Activated B cell treated with CpG ODN at 0.5 μM for 24 hours (primary cell): ENCODE measurements at regions not wholly inside any gene's neighbourhood (a gene's known extent, or its start where the extent isn't known, plus 50 kb on each side); places are given as distances from the start of the nearest gene placed in this dataset.

Experiments
- ATAC-seq: fragments of 200-7000 bp; cut with Tn5 transposase; one replicate; pipeline ENCODE4 v1.10.0; 2021; ENCODE audit warnings: low read depth, mild to moderate bottlenecking, moderate library complexity
- CTCF ChIA-PET: fragments of 350-600 bp; sonication (Branson Sonifier 250); formaldehyde crosslinking; loops from one replicate; lab custom pipeline; 2021; ENCODE audit warnings: antibody characterized with exemption; lab: Charles Lee
- POLR2A ChIA-PET: fragments of 350-600 bp; sonication (Branson Sonifier 250); formaldehyde crosslinking; loops from one replicate; lab custom pipeline; 2021; ENCODE audit warnings: antibody characterized with exemption; lab: Charles Lee
- DNase-seq: peaks from one replicate; pipeline ENCODE4 v3.0.0; 2022
- H3K27ac Mint-ChIP-seq: one replicate; pipeline ENCODE4 v1.8.0; 2020; ENCODE audit warnings: mixed read lengths
- H3K27me3 Mint-ChIP-seq: one replicate; pipeline ENCODE4 v1.8.0; 2021; ENCODE audit warnings: mixed read lengths
- H3K36me3 Mint-ChIP-seq: one replicate; pipeline ENCODE4 v1.8.0; 2021; ENCODE audit warnings: low read depth, mixed read lengths
- H3K4me1 Mint-ChIP-seq: one replicate; pipeline ENCODE4 v1.8.0; 2021; ENCODE audit warnings: mixed read lengths
- H3K4me3 Mint-ChIP-seq: one replicate; pipeline ENCODE4 v1.8.0; 2020; ENCODE audit warnings: mild to moderate bottlenecking, mixed read lengths
- H3K9me3 Mint-ChIP-seq: one replicate; pipeline ENCODE4 v1.8.0; 2020; ENCODE audit warnings: mixed read lengths
- intact Hi-C: fragments of 100-400 bp; cut with micrococcal nuclease; formaldehyde crosslinking; loops from one replicate; pipeline ENCODE4 v1.15.1; 2024
- TF ChIP-seq, protein P1 (sequence below): fragments of 200-600 bp; IDR thresholded peaks from one replicate; pipeline ENCODE4 v1.8.0; 2022; ENCODE audit warnings: antibody characterized with exemption, mild to moderate bottlenecking

DNA sequence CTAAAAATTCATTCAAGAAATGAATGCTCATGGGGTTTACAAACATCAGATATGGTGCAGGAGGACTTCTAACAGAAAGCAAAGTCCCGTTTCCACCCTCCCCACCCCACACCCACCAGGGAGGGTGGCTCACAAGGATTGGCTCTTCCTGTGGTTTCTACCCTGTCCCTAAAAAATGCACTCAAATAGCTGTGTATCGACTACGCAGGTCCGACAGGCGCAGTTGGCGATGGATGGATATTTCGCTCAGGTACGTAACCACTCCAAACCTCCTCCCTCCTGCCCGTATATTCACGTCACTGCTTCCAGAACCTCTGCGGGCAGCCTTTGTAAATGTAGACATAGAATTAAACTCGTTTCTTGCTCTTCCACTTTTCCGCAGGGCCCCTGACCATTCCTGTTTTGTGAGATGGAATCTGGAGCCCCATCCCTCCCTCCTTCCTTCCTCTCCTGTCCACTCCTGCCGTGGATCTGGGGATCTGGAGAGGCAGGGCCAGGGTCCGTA is 264.3 kb downstream of the BMP7 start:
- CTCF ChIA-PET, result no interaction called here
- H3K4me3 Mint-ChIP-seq, result no peak overlapping the region
- intact Hi-C loops, result no loop called here

DNA sequence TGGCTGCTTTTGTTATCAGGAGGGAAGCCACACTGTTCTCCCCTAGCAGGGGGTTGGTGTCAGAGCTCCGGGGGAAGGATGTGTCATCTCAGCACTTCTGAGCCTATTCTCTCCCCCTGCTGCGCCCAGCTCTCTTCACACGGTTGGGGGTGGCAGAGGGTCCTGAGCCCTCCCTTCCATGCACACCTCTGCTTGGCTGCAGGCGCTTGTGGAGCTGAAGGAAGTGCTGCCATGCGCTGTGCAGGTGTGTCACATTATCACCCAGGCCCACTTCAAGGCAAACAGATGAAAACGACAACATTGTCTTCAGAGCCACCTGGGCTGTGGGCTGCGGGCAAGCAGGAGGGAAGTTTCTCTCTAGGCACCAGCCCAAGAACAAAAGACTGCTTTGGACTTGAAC is 263.4 kb downstream of the BMP7 start:
- TF ChIP-seq, protein P1, sequence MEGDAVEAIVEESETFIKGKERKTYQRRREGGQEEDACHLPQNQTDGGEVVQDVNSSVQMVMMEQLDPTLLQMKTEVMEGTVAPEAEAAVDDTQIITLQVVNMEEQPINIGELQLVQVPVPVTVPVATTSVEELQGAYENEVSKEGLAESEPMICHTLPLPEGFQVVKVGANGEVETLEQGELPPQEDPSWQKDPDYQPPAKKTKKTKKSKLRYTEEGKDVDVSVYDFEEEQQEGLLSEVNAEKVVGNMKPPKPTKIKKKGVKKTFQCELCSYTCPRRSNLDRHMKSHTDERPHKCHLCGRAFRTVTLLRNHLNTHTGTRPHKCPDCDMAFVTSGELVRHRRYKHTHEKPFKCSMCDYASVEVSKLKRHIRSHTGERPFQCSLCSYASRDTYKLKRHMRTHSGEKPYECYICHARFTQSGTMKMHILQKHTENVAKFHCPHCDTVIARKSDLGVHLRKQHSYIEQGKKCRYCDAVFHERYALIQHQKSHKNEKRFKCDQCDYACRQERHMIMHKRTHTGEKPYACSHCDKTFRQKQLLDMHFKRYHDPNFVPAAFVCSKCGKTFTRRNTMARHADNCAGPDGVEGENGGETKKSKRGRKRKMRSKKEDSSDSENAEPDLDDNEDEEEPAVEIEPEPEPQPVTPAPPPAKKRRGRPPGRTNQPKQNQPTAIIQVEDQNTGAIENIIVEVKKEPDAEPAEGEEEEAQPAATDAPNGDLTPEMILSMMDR, result no peak
- CTCF ChIA-PET, result no interaction called here

More for the DNA sequence above, 264.3 kb downstream of the BMP7 start:
- H3K27ac Mint-ChIP-seq, result no peak overlapping the region
- DNase-seq (no peak), ATAC-seq (no peak)
- no peaks in the 10 kb centered on the region for H3K36me3 Mint-ChIP-seq
- H3K4me1 Mint-ChIP-seq, result peaks cover 6% of the 10 kb centered on the region
- TF ChIP-seq, protein P1, result no peak
- peaks cover 5% of the 10 kb centered on the region for H3K27me3 Mint-ChIP-seq
- POLR2A ChIA-PET, result no interaction called here
- peaks cover 11% of the 10 kb centered on the region for H3K9me3 Mint-ChIP-seq

DNA sequence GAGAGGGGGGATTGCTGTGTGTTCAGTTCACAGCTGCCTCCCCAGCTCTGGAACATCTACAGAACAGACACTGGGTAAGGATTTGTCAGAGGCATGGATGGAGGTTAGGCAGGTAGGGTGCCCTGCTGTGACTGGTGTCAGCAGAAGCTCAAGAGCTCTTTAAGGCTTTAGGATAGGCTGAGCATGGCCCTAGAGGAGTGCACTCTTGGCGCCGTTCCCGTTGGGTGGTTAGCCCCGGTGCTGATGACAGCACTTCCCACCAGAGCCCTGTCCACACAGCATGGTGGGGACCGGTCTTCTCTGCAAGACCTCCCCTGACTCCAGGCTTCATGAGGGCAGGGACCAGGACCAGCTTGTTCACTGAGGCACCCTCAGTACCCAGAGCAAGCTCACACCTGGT is 262.0 kb downstream of the BMP7 start:
- H3K27ac Mint-ChIP-seq, result no peak overlapping the region
- DNase-seq (no peak), ATAC-seq (no peak)
- ChIA-PET POLR2A (no interaction called here), CTCF (interaction anchor here (0.8 kb wide), 1 partner anchor 457 kb away, joined by 3 read pairs; no protein-coding TSS in a partner anchor)
- H3K27me3 Mint-ChIP-seq, result peaks cover 5% of the 10 kb centered on the region
- H3K4me3 Mint-ChIP-seq, result no peak overlapping the region
- H3K36me3 Mint-ChIP-seq, result no peaks in the 10 kb centered on the region
- H3K9me3 Mint-ChIP-seq, result no peaks in the 10 kb centered on the region
- intact Hi-C loops, result no loop called here
- TF ChIP-seq, protein P1, result no peak
- H3K4me1 Mint-ChIP-seq, result peaks cover 10% of the 10 kb centered on the region

More for the DNA sequence above, 263.4 kb downstream of the BMP7 start:
- peaks cover 11% of the 10 kb centered on the region for H3K9me3 Mint-ChIP-seq
- POLR2A ChIA-PET, result no interaction called here
- peaks cover 5% of the 10 kb centered on the region for H3K27me3 Mint-ChIP-seq
- no peak for DNase-seq
- no peaks in the 10 kb centered on the region for H3K36me3 Mint-ChIP-seq
- ATAC-seq, result no peak
- H3K4me3 Mint-ChIP-seq, result no peak overlapping the region
- intact Hi-C loops, result no loop called here
- H3K27ac Mint-ChIP-seq, result no peak overlapping the region
- peaks cover 10% of the 10 kb centered on the region for H3K4me1 Mint-ChIP-seq

DNA sequence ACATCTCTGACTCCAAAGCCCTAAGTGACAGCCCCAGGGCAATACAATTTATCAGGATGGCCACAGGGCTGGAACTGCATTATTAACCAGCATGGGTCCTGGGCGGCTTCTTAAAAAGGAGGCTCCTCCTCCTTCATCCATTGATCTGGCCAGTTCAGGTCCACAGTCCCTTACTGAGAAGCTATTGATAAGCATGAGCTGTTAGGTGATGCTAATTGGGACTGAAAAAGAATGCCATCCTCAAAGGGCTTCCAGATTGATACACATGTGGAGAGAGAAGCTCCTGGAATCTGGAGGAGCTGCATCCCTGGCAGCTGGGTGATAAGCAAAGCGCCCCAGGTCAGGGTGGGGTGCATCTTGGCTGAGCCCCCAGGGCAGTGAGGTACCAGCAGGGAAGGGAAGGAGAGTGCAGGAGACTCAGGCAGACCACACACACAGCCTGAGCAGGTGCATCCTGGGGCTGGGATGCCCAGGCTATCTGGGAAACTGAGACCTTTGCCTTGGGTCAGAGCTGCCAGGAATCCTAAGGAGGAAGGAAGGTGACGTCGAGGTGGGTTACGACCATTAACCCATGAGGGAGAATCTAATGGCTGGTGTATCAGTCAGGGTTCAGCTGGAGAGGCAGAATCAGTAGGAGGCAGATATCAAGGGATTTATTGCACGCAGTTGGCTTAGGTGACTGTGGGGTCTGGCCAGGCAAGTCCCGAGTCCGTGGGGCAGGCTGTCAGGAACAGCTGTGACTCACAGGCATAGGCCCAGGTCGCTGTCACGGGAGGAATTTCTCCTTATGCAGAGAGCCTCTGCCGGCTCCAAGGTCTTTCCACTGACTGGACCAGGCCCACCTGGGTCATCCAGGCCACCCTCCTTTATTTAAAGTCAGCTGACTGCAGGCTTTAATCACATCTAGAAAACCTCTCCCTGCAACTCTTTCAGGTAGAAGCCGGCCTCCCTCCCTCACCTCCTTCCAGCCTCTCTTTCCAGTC is 261.2 kb downstream of the BMP7 start:
- H3K9me3 Mint-ChIP-seq, result no peaks in the 10 kb centered on the region
- TF ChIP-seq, protein P1, result no peak
- ATAC-seq (no peak), DNase-seq (no peak)
- ChIA-PET POLR2A (no interaction called here), CTCF (no interaction called here)
- peaks cover 12% of the 10 kb centered on the region for H3K27me3 Mint-ChIP-seq
- no peak overlapping the region for H3K4me3 Mint-ChIP-seq
- intact Hi-C loops, result no loop called here
- H3K36me3 Mint-ChIP-seq, result no peaks in the 10 kb centered on the region
- no peak overlapping the region for H3K27ac Mint-ChIP-seq
- H3K4me1 Mint-ChIP-seq, result peaks cover 10% of the 10 kb centered on the region

DNA sequence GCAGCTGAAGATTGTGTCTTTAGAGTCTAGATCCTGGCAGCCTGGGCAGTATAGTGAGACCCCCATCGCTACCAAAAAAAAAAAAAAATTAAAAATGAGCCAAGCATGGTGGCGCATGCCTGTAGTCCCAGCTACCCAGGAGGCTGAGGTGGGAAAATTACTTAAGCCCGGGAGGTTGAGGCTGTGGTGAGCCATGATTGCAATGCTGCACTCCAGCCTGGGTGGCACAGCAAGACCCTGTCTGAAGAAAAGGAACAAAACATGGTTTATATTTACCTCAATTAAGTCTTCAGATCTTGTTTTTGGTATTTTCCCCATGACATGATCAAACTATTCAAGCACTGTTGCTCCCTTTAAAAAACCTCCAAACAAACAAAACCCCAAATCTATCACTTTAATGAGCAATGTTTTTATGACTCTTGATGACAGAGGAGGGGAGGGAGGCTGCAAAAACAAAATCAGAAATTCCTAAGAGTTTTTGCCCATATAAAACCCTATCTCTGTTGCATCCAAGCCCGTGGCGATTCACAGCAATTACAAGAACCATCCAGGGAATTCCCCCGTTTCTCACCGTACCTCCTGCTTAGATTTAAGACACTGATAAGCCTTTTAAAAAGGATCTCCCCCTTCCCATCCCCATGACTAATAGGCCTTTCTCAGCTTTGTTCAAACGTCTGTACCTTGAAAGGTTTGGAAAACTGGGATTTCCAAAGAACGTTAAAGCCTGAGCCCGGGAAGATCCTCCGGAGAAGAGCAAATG is 259.9 kb downstream of the BMP7 start:
- H3K27ac Mint-ChIP-seq, result no peak overlapping the region
- CTCF ChIA-PET, result no interaction called here
- H3K27me3 Mint-ChIP-seq, result peaks cover 15% of the 10 kb centered on the region
- POLR2A ChIA-PET, result no interaction called here
- peaks cover 10% of the 10 kb centered on the region for H3K4me1 Mint-ChIP-seq
- intact Hi-C loops, result no loop called here
- no peaks in the 10 kb centered on the region for H3K9me3 Mint-ChIP-seq
- no peak overlapping the region for H3K4me3 Mint-ChIP-seq
- no peaks in the 10 kb centered on the region for H3K36me3 Mint-ChIP-seq
- TF ChIP-seq, protein P1, result no peak
- DNase-seq, result no peak
- ATAC-seq, result no peak
